Mucosa of descending colon (tissue), 3 donors: ENCODE measurements at regions not wholly inside any gene's neighbourhood (a gene's known extent, or its start where the extent isn't known, plus 50 kb on each side); places are given as distances from the start of the nearest gene placed in this dataset.

Experiments
- ATAC-seq: fragments of 200-7000 bp; cut with Tn5 transposase; one replicate; pipeline ENCODE4 v1.9.1; 2020; ENCODE audit warnings: mild to moderate bottlenecking, moderate library complexity
- DNase-seq, 3 donors: peaks; one replicate each; pipeline ENCODE4 v3.0.0-alpha.2; 2020
- H3K36me3 ChIP-seq: fragments of 200-600 bp; one replicate; pipeline ENCODE4 v1.8.0; 2021; ENCODE audit warnings: low read depth, mild to moderate bottlenecking
- H3K4me1 ChIP-seq: fragments of 200-600 bp; one replicate; pipeline ENCODE4 v1.8.0; 2021; ENCODE audit warnings: low read depth, mild to moderate bottlenecking
- H3K4me3 ChIP-seq: fragments of 200-600 bp; one replicate; pipeline ENCODE4 v1.8.0; 2021; ENCODE audit warnings: mild to moderate bottlenecking
- H3K9me3 ChIP-seq: fragments of 200-600 bp; one replicate; pipeline ENCODE4 v1.8.0; 2021; ENCODE audit warnings: mild to moderate bottlenecking
- CTCF ChIP-seq: fragments of 200-600 bp; IDR thresholded peaks from one replicate; pipeline ENCODE4 v1.8.0; 2022; ENCODE audit warnings: antibody characterized with exemption, mild to moderate bottlenecking
- intact Hi-C, 2 donors: fragments of 100-400 bp; cut with DNase I in 1 of 2; cut with micrococcal nuclease in 1 of 2; formaldehyde crosslinking; loops; one replicate each; pipeline versions ENCODE4 v1.11.0 to v1.11.1; 2022; cut with DNase I, micrococcal nuclease
- donor health status: DM: no; HTN: no; CAD: no; lungs with moderate emphysema.
- donor health status: DM: no; HTN: no; CAD: no.
- donor health status: DM: no; HTN: yes; CAD: no.

- Histone ChIP-seq H3K9me3 (no peaks in the 10 kb centered on the region), H3K4me1 (no peaks in the 10 kb centered on the region), H3K4me3 (no peak overlapping the region), H3K36me3 (no peaks in the 10 kb centered on the region)
- ATAC-seq (no peak), DNase-seq (no peak)
- intact Hi-C loops, result no loop called here
- no peak for TF ChIP-seq CTCF
Measured at GRCh38 chr9:115362101-115362500, 244.1 kb upstream of the TNC start.

DNA sequence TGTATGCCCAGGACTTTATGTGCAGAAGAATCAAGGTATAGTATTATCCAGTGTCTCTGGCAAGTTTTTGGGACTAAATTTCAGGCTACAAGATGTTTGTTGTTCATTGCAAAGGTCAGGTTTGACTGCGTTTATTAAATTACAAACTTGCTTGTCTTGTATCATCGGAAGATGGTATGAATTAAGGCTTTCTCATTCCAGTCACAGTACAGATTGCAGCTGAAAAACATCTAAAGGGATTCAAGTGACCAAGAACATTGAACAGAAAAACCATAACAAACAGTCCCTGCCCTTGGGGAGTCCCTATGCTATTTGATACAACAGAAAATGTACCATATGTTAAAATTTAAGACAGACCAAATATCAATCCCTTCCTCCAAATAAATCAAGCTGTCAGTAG is 244.7 kb upstream of the TNC start:
- intact Hi-C loops, result no loop called here
- ATAC-seq (no peak), DNase-seq (no peak)
- TF ChIP-seq CTCF, result no peak
- H3K4me3 ChIP-seq, result no peak overlapping the region
- no peaks in the 10 kb centered on the region for H3K9me3 ChIP-seq
- no peaks in the 10 kb centered on the region for H3K36me3 ChIP-seq
- H3K4me1 ChIP-seq, result no peaks in the 10 kb centered on the region

DNA sequence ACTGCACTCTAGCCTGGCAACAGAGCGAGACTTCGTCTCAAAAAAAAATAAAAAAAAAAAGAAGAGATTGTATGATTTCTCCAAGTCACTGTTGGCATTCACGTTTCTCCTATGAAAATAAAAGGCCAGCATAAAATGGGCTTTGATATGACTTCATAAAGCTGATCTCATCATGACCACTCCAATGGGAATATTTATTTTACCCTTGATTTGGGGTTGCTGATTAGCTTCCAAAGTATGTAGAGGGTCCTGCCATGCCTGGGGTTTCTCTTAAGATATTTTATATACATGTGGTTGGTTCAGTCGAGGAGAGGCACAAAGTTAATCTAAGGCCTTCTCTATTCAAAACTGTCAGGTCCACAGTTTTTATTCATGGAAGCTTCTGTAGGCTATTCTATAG is 247.0 kb upstream of the TNC start:
- no peak for TF ChIP-seq CTCF
- no peak for ATAC-seq
- Histone ChIP-seq H3K9me3 (no peaks in the 10 kb centered on the region), H3K4me3 (no peak overlapping the region), H3K36me3 (no peaks in the 10 kb centered on the region), H3K4me1 (no peaks in the 10 kb centered on the region)
- intact Hi-C loops, result no loop called here
- no peak for DNase-seq

- intact Hi-C loops, result no loop called here
- no peaks in the 10 kb centered on the region for H3K9me3 ChIP-seq
- no peak for ATAC-seq
- no peaks in the 10 kb centered on the region for H3K36me3 ChIP-seq
- no peaks in the 10 kb centered on the region for H3K4me1 ChIP-seq
- no peak for TF ChIP-seq CTCF
- DNase-seq, result no peak
- H3K4me3 ChIP-seq, result no peak overlapping the region
Measured at GRCh38 chr9:115367321-115367720, 249.4 kb upstream of the TNC start.

- intact Hi-C loops, result no loop called here
- no peaks in the 10 kb centered on the region for H3K36me3 ChIP-seq
- no peaks in the 10 kb centered on the region for H3K9me3 ChIP-seq
- H3K4me1 ChIP-seq, result no peaks in the 10 kb centered on the region
- no peak for DNase-seq
- H3K4me3 ChIP-seq, result no peak overlapping the region
- ATAC-seq, result no peak
- TF ChIP-seq CTCF, result no peak
Measured at GRCh38 chr9:115367780-115368525, 250.0 kb upstream of the TNC start.
